Smooth muscle cell (in vitro differentiated cells): ENCODE measurements at regions not wholly inside any gene's neighbourhood (a gene's known extent, or its start where the extent isn't known, plus 50 kb on each side); places are given as distances from the start of the nearest gene placed in this dataset.

Experiments used
- DNase-seq: peaks from one replicate; lab custom pipeline; 2025; ENCODE audit not compliant: unreplicated experiment; lab: John Stamatoyannopoulos, UW
- H2AFZ ChIP-seq: fragments of 200-600 bp; sonication (generic); 2 replicates; pipeline ENCODE4 v1.6.0; 2016; ENCODE audit warnings: antibody characterized with exemption, low read depth, mild to moderate bottlenecking
- H3F3A ChIP-seq: fragments of 200-600 bp; sonication (generic); 2 replicates; pipeline ENCODE4 v1.6.0; 2017; ENCODE audit warnings: antibody characterized with exemption, low read depth
- H3K27ac ChIP-seq: fragments of 200-600 bp; sonication (generic); 2 replicates; pipeline ENCODE4 v1.5.1; 2016; ENCODE audit warnings: low read depth, mild to moderate bottlenecking
- H3K27me3 ChIP-seq: fragments of 200-600 bp; sonication (generic); 2 replicates; pipeline ENCODE4 v1.6.1; 2016; ENCODE audit warnings: low read depth, mild to moderate bottlenecking
- H3K36me3 ChIP-seq: fragments of 200-600 bp; sonication (generic); 2 replicates; pipeline ENCODE4 v1.5.1; 2016; ENCODE audit warnings: low read depth
- H3K4me1 ChIP-seq: fragments of 200-600 bp; sonication (generic); 2 replicates; pipeline ENCODE4 v1.5.1; 2016; ENCODE audit warnings: low read depth
- H3K4me2 ChIP-seq: fragments of 200-600 bp; sonication (generic); 2 replicates; pipeline ENCODE4 v1.6.0; 2016; ENCODE audit warnings: mild to moderate bottlenecking
- H3K4me3 ChIP-seq: fragments of 200-600 bp; sonication (generic); 2 replicates; pipeline ENCODE4 v1.5.1; 2016; ENCODE audit warnings: mild to moderate bottlenecking
- H3K79me2 ChIP-seq: fragments of 200-600 bp; sonication (generic); 2 replicates; pipeline ENCODE4 v1.6.0; 2016; ENCODE audit warnings: low read depth, mild to moderate bottlenecking
- H3K9ac ChIP-seq: fragments of 200-600 bp; sonication (generic); 2 replicates; pipeline ENCODE4 v1.6.0; 2016; ENCODE audit warnings: low read depth
- H3K9me3 ChIP-seq: fragments of 200-600 bp; sonication (generic); replicated peaks from 2 replicates; pipeline ENCODE4 v1.5.1; 2016; ENCODE audit warnings: low read depth
- H4K20me1 ChIP-seq: fragments of 200-600 bp; sonication (generic); 2 replicates; pipeline ENCODE4 v1.6.0; 2016; ENCODE audit warnings: low read depth
- CTCF ChIP-seq: fragments of 200-600 bp; sonication (generic); IDR thresholded peaks from 2 replicates; pipeline ENCODE4 v1.5.1; 2017; ENCODE audit warnings: borderline replicate concordance, mild to moderate bottlenecking, antibody characterized with exemption; ENCODE audit not compliant: insufficient read depth, poor library complexity, severe bottlenecking
- WGBS: methylation state at CpG from one replicate; pipeline ENCODE4 v1.1.7; 2016; ENCODE audit warnings: low lambda C conversion rate; 5-methylcytosine and 5-hydroxymethylcytosine counted together

GRCh38 chr20:23233341-23233740 lies 117.2 kb upstream of the NXT1 start:
- TF ChIP-seq CTCF = no peak
- Histone ChIP-seq H3K4me3 (no peak overlapping the region), H4K20me1 (no peaks in the 10 kb centered on the region), H3K9ac (no peak overlapping the region), H3K9me3 (no peaks in the 10 kb centered on the region), H3K27ac (no peak overlapping the region), H3K27me3 (no peaks in the 10 kb centered on the region), H3K36me3 (no peaks in the 10 kb centered on the region), H3F3A (no peaks in the 10 kb centered on the region), H3K79me2 (no peaks in the 10 kb centered on the region), H2AFZ (no peak overlapping the region), H3K4me2 (no peak overlapping the region), H3K4me1 (no peaks in the 10 kb centered on the region)
- 92% methylated on average over 6 of the region's 6 CpGs for WGBS
- no peak for DNase-seq

- Histone ChIP-seq H2AFZ (no peak overlapping the region), H3K27ac (no peak overlapping the region), H3F3A (no peaks in the 10 kb centered on the region), H3K4me1 (no peaks in the 10 kb centered on the region), H3K9me3 (no peaks in the 10 kb centered on the region), H3K79me2 (no peaks in the 10 kb centered on the region), H3K4me3 (no peak overlapping the region), H3K4me2 (no peak overlapping the region), H4K20me1 (no peaks in the 10 kb centered on the region), H3K27me3 (no peaks in the 10 kb centered on the region), H3K36me3 (no peaks in the 10 kb centered on the region), H3K9ac (no peak overlapping the region)
- TF ChIP-seq CTCF = no peak
- WGBS = 96% methylated on average over 11 of the region's 11 CpGs
- DNase-seq = no peak
Measured at GRCh38 chr20:23232679-23233308, 117.8 kb upstream of the NXT1 start.

- Histone ChIP-seq H2AFZ (no peak overlapping the region), H3K27ac (no peak overlapping the region), H3K4me3 (no peak overlapping the region), H3K36me3 (no peaks in the 10 kb centered on the region), H3K27me3 (no peaks in the 10 kb centered on the region), H3F3A (no peaks in the 10 kb centered on the region), H3K9me3 (no peaks in the 10 kb centered on the region), H3K4me2 (no peak overlapping the region), H4K20me1 (no peaks in the 10 kb centered on the region), H3K79me2 (no peaks in the 10 kb centered on the region), H3K9ac (no peak overlapping the region), H3K4me1 (no peaks in the 10 kb centered on the region)
- WGBS = 91% methylated on average over 4 of the region's 4 CpGs
- no peak for TF ChIP-seq CTCF
- no peak for DNase-seq
Measured at GRCh38 chr20:23232219-23232581, 118.4 kb upstream of the NXT1 start.

- Histone ChIP-seq H3K36me3 (no peaks in the 10 kb centered on the region), H4K20me1 (no peaks in the 10 kb centered on the region), H3K79me2 (no peaks in the 10 kb centered on the region), H3K9me3 (no peaks in the 10 kb centered on the region), H3K4me2 (no peak overlapping the region), H2AFZ (no peak overlapping the region), H3K4me1 (no peaks in the 10 kb centered on the region), H3K27me3 (no peaks in the 10 kb centered on the region), H3K27ac (no peak overlapping the region), H3K4me3 (no peak overlapping the region), H3F3A (no peaks in the 10 kb centered on the region), H3K9ac (no peak overlapping the region)
- 64% methylated on average over 6 of the region's 6 CpGs for WGBS
- no peak for DNase-seq
- TF ChIP-seq CTCF = no peak
Measured at GRCh38 chr20:23231561-23232218, 118.9 kb upstream of the NXT1 start.
